HG03469 (cell line): ENCODE measurements at regions not wholly inside any gene's neighbourhood (a gene's known extent, or its start where the extent isn't known, plus 50 kb on each side); places are given as distances from the start of the nearest gene placed in this dataset.
"Not testable (repeated sequence)": the region's sequence is repeated elsewhere in the genome, so short reads cannot be mapped to it uniquely, and the experiment has no call there.

ENCODE experiments used
- ATAC-seq: cut with Tn5 transposase; IDR thresholded peaks from one replicate; pipeline ENCODE4 v1.9.1; 2021; ENCODE audit warnings: mild to moderate bottlenecking, moderate library complexity, moderate number of reproducible peaks; ENCODE audit not compliant: unreplicated experiment

- no peak for ATAC-seq
These were observed 266.8 kb downstream of the CD83 start for GRCh38 chr6:14384175-14384949.

GRCh38 chr6:14386263-14386662 lies 268.7 kb downstream of the CD83 start:
- no peak for ATAC-seq

GRCh38 chr6:14386668-14387067 lies 269.1 kb downstream of the CD83 start:
- no peak for ATAC-seq

GRCh38 chr6:14388371-14388770 lies 270.8 kb downstream of the CD83 start:
- ATAC-seq: no peak

GRCh38 chr6:14389776-14390175 lies 272.2 kb downstream of the CD83 start:
- ATAC-seq: not testable (repeated sequence)

GRCh38 chr6:14390805-14391204 lies 273.2 kb downstream of the CD83 start:
- no peak for ATAC-seq

GRCh38 chr6:14393910-14394309 lies 276.3 kb downstream of the CD83 start:
- no peak for ATAC-seq

- no peak for ATAC-seq
These were observed 278.8 kb downstream of the CD83 start for GRCh38 chr6:14396392-14396791.

GRCh38 chr6:14396826-14397517 lies 279.4 kb downstream of the CD83 start:
- ATAC-seq: no peak

- ATAC-seq: no peak
These were observed 279.9 kb downstream of the CD83 start for GRCh38 chr6:14397518-14397901.

GRCh38 chr6:14398953-14399352 lies 281.4 kb downstream of the CD83 start:
- ATAC-seq: no peak

GRCh38 chr6:14399635-14400034 lies 282.1 kb downstream of the CD83 start:
- ATAC-seq: no peak

GRCh38 chr6:14401246-14401645 lies 283.7 kb downstream of the CD83 start:
- no peak for ATAC-seq

- ATAC-seq: no peak
These were observed 289.2 kb downstream of the CD83 start for GRCh38 chr6:14406614-14407331.

GRCh38 chr6:14408446-14408845 lies 290.9 kb downstream of the CD83 start:
- no peak for ATAC-seq

- ATAC-seq: no peak
These were observed 294.5 kb downstream of the CD83 start for GRCh38 chr6:14412026-14412425.

GRCh38 chr6:14415452-14415851 lies 297.9 kb downstream of the CD83 start:
- no peak for ATAC-seq

- no peak for ATAC-seq
These were observed 299.8 kb downstream of the CD83 start for GRCh38 chr6:14417377-14417776.

GRCh38 chr6:14419224-14419623 lies 301.7 kb downstream of the CD83 start:
- ATAC-seq: not testable (repeated sequence)

GRCh38 chr6:14422061-14422460 lies 304.5 kb downstream of the CD83 start:
- ATAC-seq: no peak

GRCh38 chr6:14422917-14423316 lies 305.3 kb downstream of the CD83 start:
- ATAC-seq: no peak

GRCh38 chr6:14423330-14423729 lies 305.8 kb downstream of the CD83 start:
- no peak for ATAC-seq
